GM12874 (cell line): ENCODE measurements at regions not wholly inside any gene's neighbourhood (a gene's known extent, or its start where the extent isn't known, plus 50 kb on each side); places are given as distances from the start of the nearest gene placed in this dataset.

ENCODE experiments used
- TF ChIP-seq, protein P1 (sequence below): IDR thresholded peaks from 2 replicates; pipeline ENCODE4 v1.5.1; 2011; ENCODE audit warnings: low read depth, mild to moderate bottlenecking, control low read depth, low read length, moderate library complexity; ENCODE audit not compliant: insufficient read depth

DNA sequence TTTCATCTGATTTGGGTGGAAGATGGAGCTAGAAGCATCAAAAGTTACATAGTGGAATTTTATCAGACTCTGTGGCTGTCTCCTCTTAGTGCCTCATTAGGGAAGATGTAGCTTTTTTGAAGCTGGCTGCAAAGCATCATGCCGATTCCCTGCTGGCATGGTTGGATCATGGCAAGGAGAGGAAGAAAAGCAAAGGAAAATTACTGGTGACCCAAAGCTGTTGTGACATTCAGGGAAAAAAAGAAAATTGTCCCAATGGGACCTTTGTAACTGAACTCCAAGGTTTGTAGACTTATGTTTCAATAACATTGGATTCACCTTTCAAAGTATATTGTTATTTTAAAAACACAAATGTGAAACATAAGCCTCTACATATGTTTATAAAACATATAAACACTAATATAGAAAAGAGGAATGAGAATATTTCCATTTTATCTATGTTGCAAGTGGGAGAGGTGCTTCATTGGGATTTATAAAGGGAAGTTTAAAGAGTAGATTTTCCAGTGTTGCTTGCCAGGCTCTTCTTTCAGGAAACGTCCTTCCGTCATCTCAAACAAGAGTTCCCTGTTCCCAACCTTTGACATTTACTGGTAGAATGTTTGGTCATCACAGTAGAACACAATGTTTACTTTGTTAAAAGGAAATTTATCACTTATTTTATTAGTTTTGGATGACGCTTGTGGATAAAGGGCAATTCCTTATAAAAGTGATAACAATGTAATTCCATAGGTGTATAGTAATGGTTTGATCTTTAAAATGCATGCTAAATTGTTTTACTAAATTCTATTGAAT is 190.1 kb upstream of the GPRIN3 start:
- TF ChIP-seq, protein P1, sequence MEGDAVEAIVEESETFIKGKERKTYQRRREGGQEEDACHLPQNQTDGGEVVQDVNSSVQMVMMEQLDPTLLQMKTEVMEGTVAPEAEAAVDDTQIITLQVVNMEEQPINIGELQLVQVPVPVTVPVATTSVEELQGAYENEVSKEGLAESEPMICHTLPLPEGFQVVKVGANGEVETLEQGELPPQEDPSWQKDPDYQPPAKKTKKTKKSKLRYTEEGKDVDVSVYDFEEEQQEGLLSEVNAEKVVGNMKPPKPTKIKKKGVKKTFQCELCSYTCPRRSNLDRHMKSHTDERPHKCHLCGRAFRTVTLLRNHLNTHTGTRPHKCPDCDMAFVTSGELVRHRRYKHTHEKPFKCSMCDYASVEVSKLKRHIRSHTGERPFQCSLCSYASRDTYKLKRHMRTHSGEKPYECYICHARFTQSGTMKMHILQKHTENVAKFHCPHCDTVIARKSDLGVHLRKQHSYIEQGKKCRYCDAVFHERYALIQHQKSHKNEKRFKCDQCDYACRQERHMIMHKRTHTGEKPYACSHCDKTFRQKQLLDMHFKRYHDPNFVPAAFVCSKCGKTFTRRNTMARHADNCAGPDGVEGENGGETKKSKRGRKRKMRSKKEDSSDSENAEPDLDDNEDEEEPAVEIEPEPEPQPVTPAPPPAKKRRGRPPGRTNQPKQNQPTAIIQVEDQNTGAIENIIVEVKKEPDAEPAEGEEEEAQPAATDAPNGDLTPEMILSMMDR = no peak

GRCh38 chr4:89496851-89497250 is 189.3 kb upstream of the GPRIN3 start:
- TF ChIP-seq, protein P1 = no peak

DNA sequence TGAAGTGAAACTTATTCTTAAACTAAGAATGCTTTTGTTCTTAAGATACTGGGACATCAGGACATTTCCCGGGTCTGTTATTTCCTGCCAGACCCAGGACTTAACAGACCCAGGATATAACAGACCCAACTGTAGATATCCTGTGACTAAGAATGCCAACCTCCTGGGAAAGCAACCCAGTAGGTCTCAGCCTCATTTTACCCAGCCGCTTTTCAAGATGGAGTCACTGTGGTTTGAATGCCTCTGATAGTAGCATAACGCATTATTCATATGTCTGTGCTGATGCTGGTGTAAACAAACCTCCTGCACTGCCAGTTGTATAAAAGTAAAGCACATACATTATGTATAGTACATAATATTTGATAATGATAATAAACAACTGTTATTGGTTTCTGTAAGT is 185.8 kb upstream of the GPRIN3 start:
- TF ChIP-seq, protein P1 = no peak

DNA sequence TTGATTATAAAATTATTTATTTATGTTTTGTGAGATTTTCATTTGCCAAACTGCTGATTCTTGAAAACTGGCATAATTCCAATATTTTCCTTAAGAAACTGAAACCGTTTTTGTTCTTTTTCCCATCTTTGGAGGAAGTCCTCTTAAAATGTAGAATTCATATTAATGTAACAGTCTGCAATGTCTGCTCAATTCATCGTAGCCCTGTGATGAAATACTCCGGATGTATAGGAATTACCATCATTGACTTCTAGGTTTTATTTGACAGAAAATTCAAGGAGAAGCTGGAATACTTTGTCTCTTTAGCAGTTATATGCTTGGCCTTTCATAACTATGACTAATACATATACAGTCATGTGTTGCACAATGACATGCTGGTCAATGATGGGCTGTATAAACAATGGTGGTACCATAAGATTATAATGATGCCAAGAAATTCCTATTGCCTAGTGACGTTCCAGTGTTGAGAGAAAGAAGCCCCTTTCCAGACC is 185.0 kb upstream of the GPRIN3 start:
- TF ChIP-seq, protein P1 = no peak

- TF ChIP-seq, protein P1 = no peak
Observed at GRCh38 chr4:89491761-89492160, 184.2 kb upstream of the GPRIN3 start.

DNA sequence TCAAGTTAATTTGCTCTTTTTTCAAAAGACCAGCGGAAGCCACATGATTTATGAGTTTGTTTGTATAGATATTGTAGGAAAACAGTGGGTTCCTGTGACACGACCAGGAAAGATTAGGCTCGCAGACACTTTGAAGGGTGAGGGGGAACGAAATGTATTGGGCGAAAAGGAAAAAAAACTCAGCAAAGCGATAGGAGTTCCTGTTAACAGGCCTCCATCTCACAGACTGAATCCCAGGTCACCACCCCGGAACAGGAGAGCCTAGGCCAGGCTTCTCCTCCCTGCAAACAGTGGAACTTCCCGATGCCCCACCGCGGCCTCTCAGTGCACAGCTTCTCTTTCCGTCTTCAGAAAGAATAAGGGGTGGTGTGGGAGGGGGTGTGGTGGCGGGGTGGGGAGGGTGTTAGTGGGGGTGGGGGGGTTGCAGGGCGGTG is 181.8 kb upstream of the GPRIN3 start:
- TF ChIP-seq, protein P1 = no peak

DNA sequence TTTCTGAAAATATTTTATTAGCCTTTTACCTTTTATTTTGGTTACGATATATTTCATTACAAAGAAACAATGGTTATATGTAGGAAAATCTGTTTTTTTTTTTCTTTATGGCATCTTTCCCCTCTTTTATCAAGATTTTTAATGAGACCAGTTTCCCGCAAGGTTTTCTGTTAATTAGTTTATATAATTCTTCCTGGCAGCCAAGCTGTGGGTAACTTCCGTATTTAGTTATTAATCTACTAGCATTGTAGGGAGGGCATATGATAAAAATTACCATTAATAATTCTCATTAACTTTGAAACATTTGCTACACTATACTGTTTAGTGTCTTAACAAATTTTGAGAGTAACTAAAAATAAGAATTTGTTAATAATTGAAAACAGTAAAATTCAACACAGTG is 181.1 kb upstream of the GPRIN3 start:
- TF ChIP-seq, protein P1 = no peak
